ENCODE measurements at regions not wholly inside any gene's neighbourhood (a gene's known extent, or its start where the extent isn't known, plus 50 kb on each side); places are given as distances from the start of the nearest gene placed in this dataset.

DNA sequence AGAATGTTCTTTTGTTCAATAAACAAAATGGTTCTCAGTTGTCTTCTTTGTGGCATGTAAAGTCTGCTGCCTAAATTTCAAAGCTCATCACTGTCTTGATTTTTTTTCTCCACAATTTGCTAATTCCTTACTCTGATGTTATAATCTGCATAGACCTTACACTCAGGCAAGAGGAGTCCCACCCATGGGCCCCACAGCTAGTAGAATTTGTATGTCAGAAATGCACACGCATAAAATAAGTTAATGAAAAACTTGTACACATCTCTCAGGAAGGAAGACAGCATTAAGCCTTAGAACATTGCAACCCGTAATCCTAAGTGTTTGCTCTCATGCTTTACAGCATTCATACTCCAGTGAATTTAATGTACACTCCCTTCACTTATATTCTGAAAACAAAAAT, 280.8 kb downstream of the ATXN7L3B start:
- TF ChIP-seq, protein P1, sequence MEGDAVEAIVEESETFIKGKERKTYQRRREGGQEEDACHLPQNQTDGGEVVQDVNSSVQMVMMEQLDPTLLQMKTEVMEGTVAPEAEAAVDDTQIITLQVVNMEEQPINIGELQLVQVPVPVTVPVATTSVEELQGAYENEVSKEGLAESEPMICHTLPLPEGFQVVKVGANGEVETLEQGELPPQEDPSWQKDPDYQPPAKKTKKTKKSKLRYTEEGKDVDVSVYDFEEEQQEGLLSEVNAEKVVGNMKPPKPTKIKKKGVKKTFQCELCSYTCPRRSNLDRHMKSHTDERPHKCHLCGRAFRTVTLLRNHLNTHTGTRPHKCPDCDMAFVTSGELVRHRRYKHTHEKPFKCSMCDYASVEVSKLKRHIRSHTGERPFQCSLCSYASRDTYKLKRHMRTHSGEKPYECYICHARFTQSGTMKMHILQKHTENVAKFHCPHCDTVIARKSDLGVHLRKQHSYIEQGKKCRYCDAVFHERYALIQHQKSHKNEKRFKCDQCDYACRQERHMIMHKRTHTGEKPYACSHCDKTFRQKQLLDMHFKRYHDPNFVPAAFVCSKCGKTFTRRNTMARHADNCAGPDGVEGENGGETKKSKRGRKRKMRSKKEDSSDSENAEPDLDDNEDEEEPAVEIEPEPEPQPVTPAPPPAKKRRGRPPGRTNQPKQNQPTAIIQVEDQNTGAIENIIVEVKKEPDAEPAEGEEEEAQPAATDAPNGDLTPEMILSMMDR (IDR thresholded peaks at IDR 0.05): no peak
- no peak for TF ChIP-seq ZFX (IDR thresholded peaks at IDR 0.05; ENCODE audit: borderline replicate concordance)
